GM21390 (cell line): ENCODE measurements at regions not wholly inside any gene's neighbourhood (a gene's known extent, or its start where the extent isn't known, plus 50 kb on each side); places are given as distances from the start of the nearest gene placed in this dataset.
"Not testable (repeated sequence)": the region's sequence is repeated elsewhere in the genome, so short reads cannot be mapped to it uniquely, and the experiment has no call there.

Source experiments
- ATAC-seq: cut with Tn5 transposase; IDR thresholded peaks from one replicate; pipeline ENCODE4 v1.9.1; 2021; ENCODE audit not compliant: unreplicated experiment

DNA sequence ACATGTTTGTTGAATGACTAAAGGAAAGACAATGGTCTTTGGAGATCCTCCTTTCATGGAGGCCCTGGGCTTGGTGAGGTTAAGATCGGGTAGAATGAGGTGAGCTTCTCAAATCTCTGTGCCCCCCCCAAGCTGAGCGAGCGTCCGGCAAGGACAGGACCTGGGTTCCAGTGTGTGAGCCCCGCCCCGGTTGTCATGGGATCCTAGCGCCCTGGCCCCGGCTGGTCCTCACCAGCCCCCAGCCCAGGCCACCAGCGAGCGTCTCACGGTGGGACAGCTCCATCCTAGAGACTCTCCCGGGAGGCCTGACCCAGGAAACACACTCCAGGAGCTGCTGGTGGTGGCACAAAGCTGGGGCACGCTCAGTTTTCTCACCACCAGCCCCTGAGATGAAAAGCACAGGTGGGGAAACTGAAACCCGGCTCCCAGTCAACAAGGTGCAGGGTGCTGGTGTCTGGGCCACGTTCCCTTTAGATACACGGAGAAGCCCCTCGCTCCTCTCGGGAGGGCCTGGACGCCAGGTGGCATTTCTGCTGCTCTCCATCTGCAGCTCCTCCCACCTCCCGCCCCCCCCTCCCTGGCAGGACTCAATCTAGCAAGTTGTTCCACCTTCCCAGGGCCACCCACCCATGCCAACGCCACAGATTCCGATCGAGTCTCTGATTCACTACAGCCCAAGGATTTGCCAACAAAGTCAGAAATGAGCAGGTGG is 131.3 kb upstream of the PPP1R26 start:
- no peak for ATAC-seq

DNA sequence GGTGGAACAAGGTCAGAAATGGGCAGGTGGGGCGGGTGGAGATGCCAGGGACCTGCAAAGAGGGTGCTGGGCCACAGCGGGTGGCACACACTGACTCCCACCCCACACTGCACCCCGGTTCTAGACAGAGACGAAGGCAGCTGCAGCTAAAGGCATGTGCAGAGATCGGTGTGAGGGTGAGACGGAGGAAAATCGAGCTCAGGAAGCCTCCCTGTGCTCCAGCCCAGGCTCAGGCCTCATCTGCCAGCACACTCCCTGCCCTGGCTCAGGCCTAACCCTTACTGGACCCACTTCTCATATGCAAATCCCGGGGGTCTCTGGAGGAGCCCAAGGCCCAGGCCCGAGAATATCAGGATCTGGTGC is 130.8 kb upstream of the PPP1R26 start:
- no peak for ATAC-seq

DNA sequence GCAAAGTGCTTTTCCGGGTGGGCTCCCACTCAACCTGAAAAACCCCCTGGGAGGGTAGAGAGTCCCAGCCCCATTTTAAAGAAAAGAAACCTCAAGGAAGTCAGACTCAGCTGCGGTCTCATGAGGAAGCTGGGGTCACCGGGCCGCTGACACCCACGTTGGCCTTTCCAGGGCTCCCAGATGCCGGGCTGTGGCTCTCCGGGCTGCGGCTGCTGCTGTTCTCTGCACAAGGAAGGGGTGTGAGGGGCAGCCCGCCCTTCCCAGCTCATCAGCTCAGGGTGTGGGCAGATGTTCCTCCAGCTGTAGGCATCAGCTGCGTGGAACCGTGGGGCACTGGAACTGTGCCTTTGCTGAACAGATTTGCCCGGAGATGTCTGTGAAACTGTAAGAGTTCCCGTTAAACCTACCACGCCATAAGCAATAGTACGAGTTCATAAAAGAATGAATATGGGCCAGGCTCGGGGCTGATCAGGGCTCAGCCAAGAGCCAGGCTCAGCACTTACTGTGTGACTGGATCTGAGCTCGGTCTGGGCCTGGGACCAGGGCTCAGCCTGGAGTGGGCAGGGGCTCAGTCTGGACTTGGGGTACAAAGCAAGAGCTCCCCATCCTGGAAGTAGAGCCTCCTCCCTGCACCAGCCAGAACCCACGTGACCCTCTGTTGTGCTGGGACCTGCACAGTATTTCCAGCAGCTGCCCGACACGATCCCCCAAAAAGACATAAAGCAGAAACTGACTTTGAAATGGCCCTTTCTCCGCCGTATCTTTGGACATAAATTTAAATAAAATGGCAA is 130.2 kb upstream of the PPP1R26 start:
- no peak for ATAC-seq

DNA sequence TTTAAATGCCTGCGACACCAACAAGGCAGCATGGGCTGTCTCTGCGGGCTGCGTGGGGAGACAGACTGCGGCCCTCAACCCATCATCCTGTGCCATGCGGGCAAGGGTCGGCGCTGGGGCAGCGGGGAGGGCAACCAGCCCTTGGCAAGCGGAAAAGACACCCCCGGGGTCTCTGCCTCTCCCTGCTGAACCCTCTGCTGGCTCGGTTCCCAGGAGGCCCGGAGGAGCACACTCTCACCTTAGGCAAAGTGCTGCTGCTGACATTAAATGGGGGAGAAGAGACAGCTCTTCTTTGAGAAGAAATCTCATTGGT is 129.6 kb upstream of the PPP1R26 start:
- no peak for ATAC-seq

DNA sequence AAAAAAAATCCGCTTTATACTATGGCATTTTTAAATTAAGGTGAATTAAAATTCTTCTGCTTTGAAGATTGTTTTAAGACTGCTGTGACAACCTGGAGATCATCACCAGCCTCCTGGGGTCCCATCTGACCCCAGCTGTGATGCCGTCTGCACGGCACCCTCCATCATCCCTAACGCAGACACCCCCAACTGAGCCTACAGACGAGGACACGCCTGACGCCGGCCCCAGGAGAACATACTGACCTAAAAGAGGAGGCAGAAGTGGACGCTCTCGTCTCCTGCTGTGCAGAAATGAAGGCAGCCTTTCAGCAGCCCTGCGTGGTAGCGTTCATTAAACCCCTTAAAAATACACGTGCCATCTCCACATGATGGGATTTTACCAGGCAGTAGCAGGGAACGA is 125.6 kb upstream of the PPP1R26 start:
- ATAC-seq, result no peak

DNA sequence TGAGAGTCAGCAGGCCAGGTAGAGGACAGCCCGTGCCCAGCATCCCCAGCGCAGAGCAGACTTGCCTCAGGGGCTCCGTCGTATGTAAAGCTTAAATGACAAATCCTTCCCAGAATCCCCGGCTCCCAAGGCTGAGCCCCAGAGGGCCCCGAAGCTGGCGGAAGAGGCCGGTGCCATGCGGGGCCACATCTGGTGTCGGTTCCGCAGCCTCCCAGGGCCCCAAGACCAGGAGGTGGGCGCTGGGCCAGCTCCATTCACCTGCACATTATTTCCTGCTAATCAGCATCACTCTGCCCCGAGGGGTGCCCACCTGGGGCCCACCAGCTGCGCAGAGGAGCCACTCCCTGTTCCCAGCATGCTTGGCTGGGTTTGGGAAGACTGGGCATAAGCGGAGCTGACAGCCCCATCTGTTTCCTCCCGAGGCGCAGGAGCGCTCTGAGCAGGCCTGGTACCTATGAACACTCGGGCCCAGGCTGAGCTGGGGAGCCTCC is 124.0 kb upstream of the PPP1R26 start:
- ATAC-seq, result no peak

DNA sequence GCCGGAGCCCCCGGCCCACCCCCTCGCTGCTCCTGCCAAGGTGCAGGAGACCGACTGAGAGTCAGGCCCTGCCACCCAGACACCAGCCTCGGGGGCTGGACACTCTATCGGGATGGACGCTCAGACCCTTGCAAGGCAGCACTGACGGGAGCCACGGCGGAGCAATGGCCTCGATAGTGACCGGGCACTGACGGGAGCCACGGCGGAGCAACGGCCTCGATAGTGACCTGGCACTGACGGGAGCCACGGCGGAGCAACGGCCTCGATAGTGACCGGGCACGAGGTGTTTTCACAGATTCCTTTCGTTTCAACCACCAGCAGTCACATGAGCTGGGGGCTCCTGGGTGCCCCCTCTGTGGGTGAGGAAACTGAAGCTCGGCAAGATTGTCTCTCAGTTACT is 123.6 kb upstream of the PPP1R26 start:
- no peak for ATAC-seq

DNA sequence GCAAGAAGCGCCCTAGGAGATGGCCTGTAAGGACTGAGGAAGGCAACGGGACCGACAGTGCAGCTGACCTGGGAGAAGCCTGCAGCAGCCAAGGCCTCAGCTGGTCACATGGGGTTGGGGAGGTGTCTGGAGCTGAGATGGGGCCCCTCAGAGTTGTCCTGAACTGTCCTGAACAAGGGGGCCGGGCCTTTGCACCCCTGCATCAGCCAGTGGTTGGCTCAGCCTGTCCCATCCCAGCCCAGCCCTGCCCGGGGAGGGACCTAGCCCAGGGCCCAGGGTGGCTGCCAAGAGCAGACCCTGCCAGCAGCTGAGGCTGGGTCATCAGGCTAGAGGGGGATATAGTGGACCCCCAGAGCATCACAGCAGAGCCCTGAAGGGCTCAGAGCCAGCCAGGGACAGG is 122.8 kb upstream of the PPP1R26 start:
- no peak for ATAC-seq

DNA sequence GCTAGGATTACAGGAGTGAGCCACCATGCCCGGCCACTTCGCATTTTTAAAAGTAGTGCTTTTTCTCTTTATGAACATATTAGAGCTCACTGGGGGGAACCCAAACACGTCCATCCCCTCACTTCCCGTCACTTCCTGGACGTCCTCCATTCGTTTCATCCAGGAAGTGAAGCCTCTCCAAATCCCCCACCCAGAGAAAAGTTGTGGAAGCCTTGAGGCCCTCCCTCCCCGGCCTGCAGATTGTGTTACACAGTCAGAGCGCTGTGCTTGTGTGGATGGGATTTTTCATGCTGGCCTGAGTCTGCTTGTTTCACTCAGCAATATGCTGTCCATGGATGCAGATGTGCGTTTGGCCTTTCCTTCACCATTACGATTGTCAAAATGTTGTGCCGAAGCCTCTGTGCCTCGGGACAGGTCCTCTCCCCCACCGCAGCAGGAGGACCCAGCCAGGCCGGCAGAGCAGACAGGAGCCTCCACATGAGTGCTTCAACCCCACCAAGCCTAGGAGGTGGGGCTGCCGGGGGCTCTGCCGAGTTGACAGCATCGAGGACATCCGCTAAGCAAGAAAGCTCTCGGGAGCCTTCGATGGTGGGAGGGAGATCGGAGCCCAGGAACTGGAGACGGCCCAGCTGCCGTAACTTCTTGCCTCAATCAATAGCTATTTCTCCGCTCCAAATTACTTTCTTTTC is 121.6 kb upstream of the PPP1R26 start:
- ATAC-seq, result no peak

DNA sequence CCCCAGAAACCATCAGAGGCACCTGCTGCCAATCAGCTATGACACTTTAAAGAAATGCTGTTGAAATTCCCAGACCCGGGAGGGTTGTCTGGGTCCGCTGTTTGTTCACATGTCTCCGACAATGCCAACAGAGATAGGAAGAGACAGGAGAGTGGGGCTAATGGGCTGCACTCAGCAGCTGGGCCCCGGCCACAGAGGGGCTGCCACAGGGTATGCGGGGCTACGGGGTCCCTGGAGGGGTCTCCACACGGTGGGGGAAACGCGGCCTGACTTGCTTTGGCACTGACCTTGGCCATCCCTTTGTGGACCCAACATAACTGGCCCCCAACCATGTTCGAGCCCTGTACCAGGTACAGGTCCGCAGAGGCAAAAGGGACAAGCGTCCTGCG is 121.0 kb upstream of the PPP1R26 start:
- no peak for ATAC-seq

DNA sequence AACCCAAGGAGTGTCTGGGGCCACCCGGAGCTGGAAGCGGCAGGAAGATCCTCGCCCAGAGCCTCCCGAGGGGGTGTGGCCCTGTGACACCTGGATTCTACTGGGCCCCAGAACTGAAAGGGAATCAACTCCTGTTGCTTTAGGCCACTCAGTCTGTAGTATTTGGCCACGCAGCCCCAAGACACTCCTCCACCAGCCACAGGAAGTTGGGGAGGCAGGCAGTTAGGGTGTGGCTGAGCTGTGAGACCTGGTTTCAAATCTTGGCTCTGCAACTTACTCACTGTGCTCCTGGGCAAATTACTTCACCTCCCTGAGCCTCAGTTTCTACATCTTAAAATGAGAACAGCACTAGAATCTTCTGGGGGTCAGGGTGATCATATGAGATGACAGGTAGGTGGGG is 119.8 kb upstream of the PPP1R26 start:
- ATAC-seq, result no peak

DNA sequence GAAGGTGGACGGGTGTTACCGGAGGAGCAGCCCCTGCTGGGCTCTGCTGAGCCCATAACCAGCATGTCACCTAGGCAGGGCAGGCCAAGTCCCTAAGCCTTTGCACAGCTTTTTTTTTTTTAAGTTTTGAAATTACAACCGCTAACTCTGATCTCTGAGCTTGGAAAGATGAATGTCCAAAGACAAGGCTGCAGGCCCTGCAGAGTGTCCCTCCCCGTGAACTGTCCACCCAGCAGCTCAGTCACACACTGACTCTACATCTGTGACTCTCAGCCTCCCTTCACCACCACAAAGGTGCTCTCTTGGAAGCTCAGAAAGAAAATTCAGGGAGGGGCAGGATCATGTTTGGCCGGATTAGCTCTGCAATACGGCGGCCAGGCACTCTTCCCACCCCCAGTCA is 119.0 kb upstream of the PPP1R26 start:
- ATAC-seq, result no peak

DNA sequence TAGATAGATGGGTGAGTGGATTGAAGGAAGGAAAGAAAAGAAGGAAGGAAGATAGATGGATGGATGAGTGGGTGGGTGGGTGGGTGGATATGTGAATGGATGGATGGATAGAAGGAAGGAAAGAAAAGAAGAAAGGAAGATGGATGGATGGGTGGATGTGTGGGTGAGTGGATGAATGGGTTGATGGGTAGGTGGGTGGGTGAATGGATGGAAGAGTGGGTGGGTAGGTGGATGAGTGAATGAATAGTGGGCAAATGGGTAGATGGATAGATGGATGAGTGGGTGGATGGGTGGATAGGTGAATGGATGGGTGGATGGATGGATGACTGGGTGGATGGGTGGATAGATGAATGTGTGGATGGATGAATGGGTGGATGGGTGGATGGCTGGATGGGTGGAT is 117.9 kb upstream of the PPP1R26 start:
- not testable (repeated sequence) for ATAC-seq

DNA sequence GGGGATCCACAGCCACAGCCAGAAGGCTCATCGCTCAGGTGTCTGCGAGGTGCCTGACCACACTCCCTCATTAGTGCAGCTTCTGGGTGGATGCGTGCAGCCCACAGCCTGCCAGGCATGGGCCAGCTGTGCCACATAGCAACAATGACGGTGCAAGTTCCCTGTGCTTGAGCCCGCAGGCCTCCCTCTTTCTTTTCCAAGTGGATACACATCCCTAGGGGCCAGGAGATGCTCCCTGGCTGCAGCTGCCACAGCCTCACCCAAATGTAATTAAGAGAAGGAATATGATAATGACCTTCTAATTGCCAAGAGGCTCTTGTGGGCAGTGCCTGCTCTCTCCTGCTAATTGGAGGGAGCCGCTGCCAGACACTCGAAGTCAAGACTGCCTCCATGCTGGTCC is 116.0 kb upstream of the PPP1R26 start:
- ATAC-seq, result no peak

DNA sequence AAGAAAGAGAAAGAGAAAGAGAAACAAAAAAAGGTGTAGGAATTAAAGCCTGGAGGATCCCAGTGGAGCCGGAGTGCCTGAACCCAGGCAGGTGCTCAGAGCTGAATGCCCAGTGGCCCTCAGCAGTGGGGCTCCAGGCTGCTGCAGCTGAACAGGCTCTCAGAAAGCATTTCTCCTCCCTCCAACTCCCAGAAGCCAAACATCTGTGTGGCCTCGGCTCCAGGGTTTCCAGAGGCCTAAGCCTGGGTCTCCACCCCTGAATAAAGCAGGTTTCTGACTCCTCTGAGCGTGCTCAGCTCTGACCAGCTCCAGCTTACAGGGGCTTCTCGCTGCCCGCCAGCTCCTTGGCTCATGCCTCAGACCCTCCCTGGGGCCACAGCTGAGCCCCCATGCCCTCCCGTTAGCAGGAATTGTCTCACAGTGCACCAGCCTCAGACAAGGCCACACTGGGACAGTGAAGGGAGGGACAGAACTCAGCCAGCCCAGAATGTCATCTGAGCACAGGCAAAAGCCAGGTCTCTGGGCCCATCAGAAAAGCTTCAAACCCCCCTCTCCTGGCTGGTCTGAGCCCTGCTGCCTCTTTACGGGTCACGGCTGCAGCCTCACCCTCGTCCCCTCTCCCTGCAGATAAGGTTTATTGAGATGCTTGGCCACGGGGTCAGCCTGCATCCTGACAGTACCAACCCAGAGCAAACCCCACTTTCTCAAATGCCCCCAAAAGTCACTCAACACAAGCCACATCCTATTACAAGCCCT is 114.4 kb upstream of the PPP1R26 start:
- no peak for ATAC-seq

DNA sequence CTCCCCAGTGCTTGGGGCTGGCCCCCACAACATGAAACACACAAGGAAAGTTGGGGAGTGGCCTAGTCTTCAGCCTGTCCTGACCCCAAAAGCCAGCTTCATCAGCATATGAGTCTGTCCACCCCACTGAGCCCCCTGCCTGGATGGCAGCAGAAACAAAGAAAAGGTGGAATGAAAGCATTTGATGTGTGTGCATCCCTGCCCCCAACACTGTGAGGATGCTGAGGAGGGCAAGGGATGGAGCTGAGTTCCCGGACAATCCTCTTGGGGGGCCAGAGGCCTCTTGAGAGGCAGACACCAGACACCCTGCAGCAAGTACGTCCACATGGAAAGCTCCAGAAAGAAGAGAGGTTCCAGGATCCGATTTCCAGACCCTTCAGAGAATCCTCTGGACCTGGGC is 113.5 kb upstream of the PPP1R26 start:
- no peak for ATAC-seq

DNA sequence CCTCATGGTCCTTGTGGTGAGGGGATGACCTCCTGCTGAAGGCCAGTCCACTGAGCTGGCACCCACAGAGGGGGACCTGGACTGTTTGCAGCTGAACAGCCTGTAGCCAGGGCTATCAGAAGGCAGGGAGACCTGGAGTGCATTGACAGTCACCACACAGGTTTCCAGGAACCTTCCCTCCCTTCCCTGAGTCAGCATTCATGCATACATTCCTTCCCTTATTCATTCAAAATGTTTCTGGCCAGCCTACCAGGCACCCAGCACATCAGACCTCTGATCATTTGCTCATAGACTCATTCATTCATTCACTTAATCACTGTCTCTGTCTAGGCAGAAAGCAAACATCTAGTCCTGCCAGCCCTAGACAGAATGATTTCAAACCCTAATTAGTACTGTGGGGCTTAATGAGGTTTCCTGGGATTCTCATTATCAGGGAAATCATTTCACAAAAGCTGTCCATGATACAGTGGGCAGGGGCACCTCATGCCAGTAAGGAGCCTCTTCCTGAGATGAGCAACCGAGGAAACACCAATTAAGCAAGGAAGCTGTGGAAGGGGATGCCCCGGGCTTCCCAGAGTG is 110.1 kb upstream of the PPP1R26 start:
- no peak for ATAC-seq

DNA sequence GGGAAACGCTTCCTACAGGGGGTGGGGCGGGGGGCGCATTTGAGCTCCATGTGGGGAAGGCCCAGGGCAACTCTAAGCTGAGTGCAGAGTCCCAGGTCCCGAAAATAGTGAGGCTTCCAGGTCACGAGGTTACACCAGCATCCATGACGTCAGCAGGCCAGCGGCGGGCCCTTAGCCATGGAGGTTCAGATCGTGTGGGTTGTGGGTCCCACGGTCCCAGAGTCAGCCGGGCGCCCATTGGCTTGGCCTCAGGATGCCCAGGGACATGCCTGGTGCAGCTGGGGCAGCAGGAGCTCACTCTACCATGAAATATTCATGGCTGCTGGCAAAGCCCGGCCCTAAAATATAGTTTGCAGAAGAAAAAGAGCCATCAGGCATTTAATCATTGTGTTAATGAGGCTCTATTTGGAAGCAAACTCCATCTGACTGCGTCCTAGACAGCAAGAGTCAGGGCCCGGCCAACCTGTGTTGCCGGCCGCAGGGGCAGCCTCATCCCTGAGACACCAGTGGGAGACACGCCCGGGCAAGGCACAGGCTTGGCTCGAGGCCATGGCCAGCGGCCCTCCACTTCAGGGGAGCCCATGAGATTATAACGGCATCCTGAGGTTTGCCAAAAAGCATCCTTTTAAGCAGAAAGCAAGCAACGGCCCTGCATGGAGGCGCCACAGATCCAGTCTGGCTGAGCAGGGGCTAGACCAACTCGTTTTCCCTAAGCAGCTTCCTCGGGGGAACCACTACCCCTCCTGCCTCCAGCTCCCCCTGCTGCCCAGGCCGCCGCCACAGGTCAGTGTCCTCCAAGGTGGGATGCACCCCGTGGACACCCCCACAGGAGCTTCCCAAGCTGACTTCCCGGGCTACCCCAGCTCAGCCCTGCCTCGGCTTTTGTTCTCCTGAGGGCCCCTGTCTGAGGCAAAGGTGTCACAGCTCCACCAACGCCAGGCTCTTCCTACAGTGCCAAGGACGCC is 108.9 kb upstream of the PPP1R26 start:
- no peak for ATAC-seq

DNA sequence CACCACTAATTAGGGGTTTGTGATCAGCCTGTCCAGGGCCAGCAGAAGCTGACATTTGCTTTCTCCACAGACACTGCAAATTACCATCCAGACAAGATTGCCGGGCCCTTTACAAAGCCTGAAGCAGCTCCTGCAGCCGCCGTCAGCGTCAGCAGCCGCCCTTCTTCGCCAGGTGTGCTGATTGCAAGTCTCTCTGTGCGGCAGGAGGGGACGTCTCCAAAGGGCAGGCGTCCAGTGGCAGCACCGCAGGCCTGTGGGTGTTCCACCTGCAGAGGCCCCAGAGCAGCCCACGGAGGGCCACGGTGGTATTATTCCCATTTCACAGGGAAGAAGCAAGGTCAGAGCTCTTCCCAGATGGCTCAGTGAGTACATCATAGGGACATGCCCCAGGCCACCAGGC is 108.0 kb upstream of the PPP1R26 start:
- ATAC-seq, result no peak

DNA sequence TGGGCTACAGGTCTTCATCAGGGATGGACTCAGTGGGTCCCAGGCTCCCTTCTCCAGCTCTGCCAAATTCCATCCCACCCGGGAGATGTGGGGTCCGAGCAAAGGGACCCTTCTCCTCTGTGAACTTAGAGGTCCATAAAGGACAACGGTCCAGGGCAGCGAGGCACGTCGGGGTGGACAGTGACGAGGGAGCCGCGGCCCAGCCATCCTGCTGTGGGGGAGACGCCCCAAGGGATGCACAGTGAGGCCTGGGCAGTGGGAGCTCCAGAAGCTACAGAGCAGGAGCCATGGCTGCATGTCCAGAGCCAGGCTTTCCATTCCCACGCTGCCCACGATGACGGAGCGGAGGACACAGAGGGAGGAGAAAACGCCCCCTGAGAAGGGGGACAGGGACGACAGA is 107.5 kb upstream of the PPP1R26 start:
- ATAC-seq, result no peak
